A549 (cell line): ENCODE measurements at regions not wholly inside any gene's neighbourhood (a gene's known extent, or its start where the extent isn't known, plus 50 kb on each side); places are given as distances from the start of the nearest gene placed in this dataset.

Experiments
- ATAC-seq, 2 experiments: fragments of 200-7000 bp in 1 of 2; fragments of >200 bp in 1 of 2; cut with Nextera tagmentation in 1 of 2; cut with Tn5 transposase in 1 of 2; 3 replicates each; pipeline versions ENCODE4 v1.8.0 to v1.9.1; 2018 to 2020; ENCODE audit warnings: mild to moderate bottlenecking in 1 of 2, moderate library complexity in 1 of 2
- CTCF ChIA-PET: fragments of 300-600 bp; sonication (Branson Sonifier 250); formaldehyde crosslinking; extraction: SDS; loops from one replicate; lab custom pipeline; 2021; ENCODE audit warnings: antibody characterized with exemption, inconsistent platforms; lab: Yijun Ruan, JAX
- POLR2A ChIA-PET: fragments of 350-600 bp; formaldehyde crosslinking; extraction: SDS; loops from one replicate; lab custom pipeline; 2021; ENCODE audit warnings: antibody characterized with exemption, inconsistent platforms; lab: Yijun Ruan, JAX
- DNase-seq, 2 experiments: peaks; one replicate each; pipeline versions ENCODE4 v3.0.0 to v3.0.0-alpha.2; 2011 to 2016; ENCODE audit warnings: low read depth in 1 of 2, low spot score in 1 of 2
- FAIRE-seq: peaks from 2 replicates; lab custom pipeline; 2011; peaks lifted over from hg19 to GRCh38; lab: Jason Lieb, UNC
- H3K27ac ChIP-seq, 2 experiments: fragments of >200 bp; sonication (Bioruptor Twin); formaldehyde crosslinking; 3 replicates each; pipeline ENCODE4 v1.5.1; 2016 to 2017
- H3K4me1 ChIP-seq: fragments of >200 bp; sonication (Bioruptor Twin); formaldehyde crosslinking; 3 replicates; pipeline ENCODE4 v1.6.1; 2016
- H3K4me2 ChIP-seq: fragments of >200 bp; sonication (Bioruptor Twin); formaldehyde crosslinking; 3 replicates; pipeline ENCODE4 v1.6.1; 2016
- H3K4me3 ChIP-seq: fragments of >200 bp; sonication (Bioruptor Twin); formaldehyde crosslinking; 3 replicates; pipeline ENCODE4 v1.5.1; 2016
- H3K9me3 ChIP-seq: fragments of >200 bp; sonication (Bioruptor Twin); formaldehyde crosslinking; 3 replicates; pipeline ENCODE4 v1.6.1; 2016
- BHLHE40 ChIP-seq: IDR thresholded peaks from 2 replicates; pipeline ENCODE4 v1.6.1; 2012; ENCODE audit warnings: low read depth, low read length, inconsistent platforms
- CEBPB ChIP-seq, 2 experiments: fragments of >200 bp in 1 of 2; sonication (Bioruptor Twin) in 1 of 2; formaldehyde crosslinking in 1 of 2; IDR thresholded peaks; 2 replicates each; pipeline ENCODE4 v1.6.1; 2012 to 2016
- CHD4 ChIP-seq: fragments of 200-600 bp; sonication (generic); IDR thresholded peaks from 2 replicates; pipeline ENCODE4 v1.6.1; 2016; ENCODE audit warnings: antibody characterized with exemption, mild to moderate bottlenecking, borderline replicate concordance
- CTCF ChIP-seq: fragments of >200 bp; sonication (Bioruptor Twin); formaldehyde crosslinking; IDR thresholded peaks from 3 replicates; pipeline ENCODE4 v1.5.1; 2016
- EHF ChIP-seq: fragments of 250-450 bp; sonication (Bioruptor Pico); IDR thresholded peaks from 2 replicates; pipeline ENCODE4 v1.5.0; 2020; ENCODE audit warnings: mild to moderate bottlenecking
- FOSL2 ChIP-seq, 2 experiments: fragments of 450-650 bp in 1 of 2; fragments of >200 bp in 1 of 2; sonication (Bioruptor Twin) in 1 of 2; formaldehyde crosslinking; IDR thresholded peaks; 2 replicates each; pipeline versions ENCODE4 v1.5.0 to v1.6.1; 2016 to 2020; ENCODE audit warnings: mild to moderate bottlenecking in 1 of 2, moderate library complexity in 1 of 2
- FOXS1 ChIP-seq: fragments of 250-450 bp; sonication (Bioruptor Pico); IDR thresholded peaks from 2 replicates; pipeline ENCODE4 v1.5.0; 2020; ENCODE audit warnings: mild to moderate bottlenecking, moderate library complexity
- HEYL ChIP-seq: fragments of 250-450 bp; sonication (Bioruptor Pico); IDR thresholded peaks from 2 replicates; pipeline ENCODE4 v1.8.0; 2021; ENCODE audit warnings: mild to moderate bottlenecking, moderate library complexity
- HOXB13 ChIP-seq: fragments of 250-450 bp; sonication (Bioruptor Pico); IDR thresholded peaks from 2 replicates; pipeline ENCODE4 v1.5.0; 2020; ENCODE audit warnings: low read depth, mild to moderate bottlenecking, moderate library complexity
- KDM5A ChIP-seq: fragments of 200-600 bp; sonication (generic); IDR thresholded peaks from 2 replicates; pipeline ENCODE4 v1.6.1; 2016; ENCODE audit warnings: antibody characterized with exemption, mild to moderate bottlenecking
- MAFK ChIP-seq: fragments of 450-650 bp; IDR thresholded peaks from 2 replicates; pipeline ENCODE4 v1.6.1; 2014; ENCODE audit not compliant: partially characterized antibody
- MAX ChIP-seq: IDR thresholded peaks from 2 replicates; pipeline ENCODE4 v1.6.1; 2012
- POLR2A ChIP-seq: IDR thresholded peaks from 2 replicates; pipeline ENCODE4 v1.6.1; 2012; ENCODE audit warnings: mild to moderate bottlenecking, low read length
- POLR2AphosphoS2 ChIP-seq: conservative IDR thresholded peaks from 2 replicates; pipeline ENCODE4 v1.6.1; 2012; ENCODE audit warnings: low read length, improper control_type of control experiment, inconsistent platforms
- RAD21 ChIP-seq, 2 experiments: fragments of >200 bp in 1 of 2; sonication (Bioruptor Twin) in 1 of 2; formaldehyde crosslinking in 1 of 2; IDR thresholded peaks in 1 of 2; conservative IDR thresholded peaks in 1 of 2; 2 replicates in 1 of 2; 3 replicates in 1 of 2; pipeline ENCODE4 v1.6.1; 2012 to 2018; ENCODE audit warnings: inconsistent platforms in 1 of 2
- RCOR1 ChIP-seq: fragments of 150-350 bp; IDR thresholded peaks from 2 replicates; pipeline ENCODE4 v1.6.1; 2014; ENCODE audit warnings: antibody characterized with exemption, low read length, low read depth
- REST ChIP-seq: fragments of 200-600 bp; sonication (generic); IDR thresholded peaks from 2 replicates; pipeline ENCODE4 v1.6.1; 2016; ENCODE audit warnings: antibody characterized with exemption, mild to moderate bottlenecking, moderate library complexity
- RNF2 ChIP-seq: fragments of 200-600 bp; sonication (generic); IDR thresholded peaks from 2 replicates; pipeline ENCODE4 v1.6.1; 2016; ENCODE audit warnings: low read depth, mild to moderate bottlenecking, antibody characterized with exemption, moderate library complexity, borderline replicate concordance
- SMC3 ChIP-seq: fragments of >200 bp; sonication (Bioruptor Twin); formaldehyde crosslinking; IDR thresholded peaks from 3 replicates; pipeline ENCODE4 v1.6.1; 2018; ENCODE audit warnings: inconsistent platforms
- TP53 ChIP-seq: fragments of 250-450 bp; sonication (Bioruptor Pico); IDR thresholded peaks from 2 replicates; pipeline ENCODE4 v1.5.0; 2021; ENCODE audit warnings: mild to moderate bottlenecking, moderate library complexity
- USF2 ChIP-seq: fragments of 450-650 bp; IDR thresholded peaks from 2 replicates; pipeline ENCODE4 v1.6.1; 2014; ENCODE audit warnings: antibody characterized with exemption
- ZC3H11A ChIP-seq: fragments of 450-650 bp; IDR thresholded peaks from 2 replicates; pipeline ENCODE4 v1.6.1; 2014; ENCODE audit warnings: antibody characterized with exemption, mild to moderate bottlenecking
- ZFP36 ChIP-seq: fragments of 450-650 bp; IDR thresholded peaks from 2 replicates; pipeline ENCODE4 v1.6.1; 2014; ENCODE audit warnings: borderline replicate concordance; ENCODE audit not compliant: partially characterized antibody
- WGBS: methylation state at CpG from one replicate; pipeline ENCODE4 v1.1.6; 2017; ENCODE audit errors: missing lambda C conversion rate; 5-methylcytosine and 5-hydroxymethylcytosine counted together

- FAIRE-seq, result no peak
- WGBS, result 3% methylated on average over 1 of the region's 1 CpG
Observed at GRCh38 chr1:78331799-78332198, 159.0 kb upstream of the PTGFR start.

GRCh38 chr1:78333502-78333901 lies 157.3 kb upstream of the PTGFR start:
- WGBS, result 2% methylated on average over 4 of the region's 4 CpGs
- H3K27ac ChIP-seq, result no peak overlapping the region
- CTCF ChIA-PET, result interaction anchor here (0.7 to 2.4 kb wide), 8 partner anchors 8 to 132 kb away, joined by 3 to 10 read pairs (median 3); no protein-coding TSS in a partner anchor
- POLR2A ChIA-PET, result interaction anchor here (0.5 kb wide), 1 partner anchor 79 kb away, joined by 4 read pairs; no protein-coding TSS in a partner anchor
- TF ChIP-seq MAFK, result no peak
- peak in 1 of 2 experiments; percentile 28; a peak in 1 of 4 replicates for TF ChIP-seq CEBPB (IDR thresholded peaks at IDR 0.05)
- TF ChIP-seq CTCF, result peak; percentile 34; the same call in 1 of the 3 replicates
- TF ChIP-seq, all 56 proteins: peak for 2
- ATAC-seq (peak in 1 of 2 experiments; percentile 75; a peak in 3 of 6 replicates), DNase-seq (peak in 1 of 2 experiments; percentile 33), FAIRE-seq (no peak)
- H3K4me3 ChIP-seq, result no peak overlapping the region
- H3K4me1 ChIP-seq, result no peaks in the 10 kb centered on the region
- H3K9me3 ChIP-seq, result no peaks in the 10 kb centered on the region
- H3K4me2 ChIP-seq, result no peak overlapping the region

More at GRCh38 chr1:78331799-78332198, 159.0 kb upstream of the PTGFR start:
- H3K4me3 ChIP-seq, result no peak overlapping the region
- ChIA-PET CTCF (no interaction called here), POLR2A (no interaction called here)
- DNase-seq (no peak), ATAC-seq (no peak)
- TF ChIP-seq ZC3H11A (no peak), SMC3 (no peak), HOXB13 (CRISPR knock-in tag) (no peak), FOXS1 (CRISPR knock-in tag) (no peak), ZFP36 (no peak), POLR2AphosphoS2 (no peak), KDM5A (no peak), REST (no peak), RAD21 (conservative IDR thresholded peaks at IDR 0.05 in 1 of 2, IDR thresholded peaks at IDR 0.05 in 1 of 2) (no peak), FOSL2 (IDR thresholded peaks at IDR 0.05) (no peak), FOSL2 (CRISPR knock-in tag; IDR thresholded peaks at IDR 0.05) (no peak), CHD4 (no peak), BHLHE40 (no peak), USF2 (no peak)
- H3K4me2 ChIP-seq, result no peak overlapping the region
- no peak overlapping the region for H3K27ac ChIP-seq
- H3K4me1 ChIP-seq, result no peaks in the 10 kb centered on the region
- no peaks in the 10 kb centered on the region for H3K9me3 ChIP-seq

- TF ChIP-seq EHF (CRISPR knock-in tag) (no peak), HEYL (no peak), RCOR1 (no peak), REST (no peak), TP53 (CRISPR knock-in tag) (no peak), MAX (no peak), RNF2 (no peak), POLR2A (no peak)
- TF ChIP-seq, all 56 proteins: peak for 0
- Histone ChIP-seq H3K9me3 (no peaks in the 10 kb centered on the region), H3K4me3 (no peak overlapping the region), H3K27ac (no peak overlapping the region), H3K4me2 (no peak overlapping the region), H3K4me1 (no peaks in the 10 kb centered on the region)
- CTCF ChIA-PET, result interaction anchor here (0.7 to 2.4 kb wide), 8 partner anchors 8 to 132 kb away, joined by 3 to 10 read pairs (median 3); no protein-coding TSS in a partner anchor
- POLR2A ChIA-PET, result interaction anchor here (0.5 kb wide), 1 partner anchor 79 kb away, joined by 4 read pairs; no protein-coding TSS in a partner anchor
- ATAC-seq (no peak), DNase-seq (no peak), FAIRE-seq (no peak)
- WGBS, result 13% methylated on average over 2 of the region's 2 CpGs
Observed at GRCh38 chr1:78334114-78334513, 156.7 kb upstream of the PTGFR start.
